ENCODE measurements at regions not wholly inside any gene's neighbourhood (a gene's known extent, or its start where the extent isn't known, plus 50 kb on each side); places are given as distances from the start of the nearest gene placed in this dataset.

- peaks cover 9% of the 10 kb centered on the region; the same call in 1 of the 2 replicates for H3K36me3 Mint-ChIP-seq (ENCODE audit: low read depth)
- no peaks in the 10 kb centered on the region for H3K27me3 Mint-ChIP-seq (ENCODE audit: insufficient read depth)
- H3K4me1 Mint-ChIP-seq (ENCODE audit: low read depth), result peaks cover 22% of the 10 kb centered on the region
- no peak overlapping the region for H3K4me3 Mint-ChIP-seq
- DNase-seq, result no peak
- H3K9me3 Mint-ChIP-seq, result no peaks in the 10 kb centered on the region
- TF ChIP-seq CTCF (IDR thresholded peaks at IDR 0.05), result no peak
- H3K27ac Mint-ChIP-seq, result no peak overlapping the region
These were observed 77.5 kb upstream of the TOMM7 start for GRCh38 chr7:22900101-22900500.

DNA sequence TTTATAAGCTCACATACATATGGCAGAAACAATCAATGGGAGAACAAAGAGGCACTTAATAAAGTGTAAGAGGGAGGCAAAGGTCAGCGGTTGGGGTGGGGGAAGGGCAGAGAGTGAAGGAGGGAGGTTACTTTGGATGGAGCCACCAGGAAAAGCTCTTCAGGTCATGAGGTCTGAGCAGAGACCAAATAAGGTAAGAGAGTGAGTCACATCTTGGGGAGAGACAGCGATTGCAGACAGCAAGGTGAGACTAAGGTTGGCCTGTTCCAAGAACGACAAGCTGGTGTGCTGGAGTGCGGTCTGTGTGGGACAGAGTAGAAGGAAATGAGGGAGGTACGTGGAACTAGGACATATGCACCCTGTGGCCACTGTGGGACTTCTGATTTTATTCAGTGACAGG lies 74.3 kb upstream of the TOMM7 start:
- H3K9me3 Mint-ChIP-seq, result no peaks in the 10 kb centered on the region
- H3K4me3 Mint-ChIP-seq, result no peak overlapping the region
- H3K27ac Mint-ChIP-seq, result no peak overlapping the region
- peaks cover 30% of the 10 kb centered on the region for H3K4me1 Mint-ChIP-seq (ENCODE audit: low read depth)
- no peaks in the 10 kb centered on the region for H3K27me3 Mint-ChIP-seq (ENCODE audit: insufficient read depth)
- TF ChIP-seq CTCF (IDR thresholded peaks at IDR 0.05), result no peak
- H3K36me3 Mint-ChIP-seq (ENCODE audit: low read depth), result no peaks in the 10 kb centered on the region
- no peak for DNase-seq

DNA sequence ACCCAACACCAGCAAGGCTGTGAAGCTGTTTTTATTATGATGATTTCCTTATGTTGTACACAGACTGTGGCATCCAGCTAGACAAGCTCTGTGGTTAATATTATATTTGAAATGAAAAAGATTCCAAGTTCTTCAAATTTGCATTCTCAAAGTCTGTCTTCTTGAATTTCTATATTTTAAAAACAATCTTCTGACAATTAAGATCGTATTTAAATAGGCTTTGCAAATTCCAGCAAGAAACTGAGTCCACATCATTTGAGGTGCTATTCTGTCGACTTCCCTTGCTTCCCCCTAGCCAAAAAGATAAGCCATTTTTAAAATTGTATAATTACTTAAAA lies 73.1 kb upstream of the TOMM7 start:
- H3K9me3 Mint-ChIP-seq, result no peaks in the 10 kb centered on the region
- H3K4me3 Mint-ChIP-seq, result peak overlapping the region; percentile 32; the same call in 1 of the 2 replicates
- H3K27ac Mint-ChIP-seq, result peak overlapping the region; percentile 10; the same call in 1 of the 2 replicates
- DNase-seq, result no peak
- H3K36me3 Mint-ChIP-seq (ENCODE audit: low read depth), result no peaks in the 10 kb centered on the region
- TF ChIP-seq CTCF (IDR thresholded peaks at IDR 0.05), result no peak
- peaks cover 30% of the 10 kb centered on the region for H3K4me1 Mint-ChIP-seq (ENCODE audit: low read depth)
- H3K27me3 Mint-ChIP-seq (ENCODE audit: insufficient read depth), result no peaks in the 10 kb centered on the region

DNA sequence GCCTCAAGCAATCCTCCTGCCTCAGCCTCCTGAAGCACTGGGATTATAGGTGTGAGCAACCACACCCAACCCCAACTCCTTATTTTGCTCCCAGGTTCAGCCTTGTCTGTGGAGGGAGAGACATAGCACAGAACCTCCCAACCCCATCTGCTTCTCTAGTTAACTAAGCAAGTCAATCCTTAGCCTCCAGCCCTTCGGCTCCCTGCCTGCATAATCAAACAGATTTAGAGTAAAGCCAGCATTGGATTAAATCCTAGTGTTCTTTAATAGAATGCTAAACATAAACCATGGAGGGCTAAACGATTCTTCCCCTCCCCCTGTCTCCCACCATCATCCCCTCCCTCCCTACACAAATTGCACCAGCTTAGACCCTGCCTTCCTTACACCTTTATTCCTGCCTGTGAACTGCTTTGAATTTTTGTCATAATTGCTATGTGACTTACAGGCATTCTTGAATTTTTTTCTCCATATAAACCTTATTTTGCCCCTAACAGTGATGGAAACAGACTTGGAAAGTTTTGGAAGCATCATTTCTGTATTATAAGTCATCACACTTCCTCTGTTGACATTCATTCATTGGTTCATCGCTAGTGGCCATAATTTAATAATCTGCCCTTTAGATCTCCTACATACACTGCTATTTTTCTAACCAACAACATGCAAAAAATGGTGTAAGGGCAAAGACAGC lies 72.6 kb upstream of the TOMM7 start:
- peaks cover 30% of the 10 kb centered on the region for H3K4me1 Mint-ChIP-seq (ENCODE audit: low read depth)
- H3K27ac Mint-ChIP-seq, result peak overlapping the region; percentile 10
- TF ChIP-seq CTCF (IDR thresholded peaks at IDR 0.05), result no peak
- DNase-seq, result peak; percentile 50
- H3K9me3 Mint-ChIP-seq, result no peaks in the 10 kb centered on the region
- no peaks in the 10 kb centered on the region for H3K27me3 Mint-ChIP-seq (ENCODE audit: insufficient read depth)
- H3K4me3 Mint-ChIP-seq, result peak overlapping the region; percentile 32; the same call in 1 of the 2 replicates
- no peaks in the 10 kb centered on the region for H3K36me3 Mint-ChIP-seq (ENCODE audit: low read depth)

- Mint-ChIP-seq H3K4me3 (no peak overlapping the region), H3K36me3 (ENCODE audit: low read depth) (no peaks in the 10 kb centered on the region), H3K27me3 (ENCODE audit: insufficient read depth) (no peaks in the 10 kb centered on the region), H3K9me3 (no peaks in the 10 kb centered on the region), H3K27ac (no peak overlapping the region), H3K4me1 (ENCODE audit: low read depth) (peaks cover 30% of the 10 kb centered on the region)
- no peak for DNase-seq
- TF ChIP-seq CTCF (IDR thresholded peaks at IDR 0.05), result no peak
These were observed 71.9 kb upstream of the TOMM7 start for GRCh38 chr7:22894546-22894945.
